Thyroid gland (tissue), 4 donors: ENCODE measurements at regions not wholly inside any gene's neighbourhood (a gene's known extent, or its start where the extent isn't known, plus 50 kb on each side); places are given as distances from the start of the nearest gene placed in this dataset.

Experiments
- DNase-seq, 2 donors: peaks; one replicate each; pipeline ENCODE4 v3.0.0-alpha.2; 2019
- H3K27ac ChIP-seq, 3 donors: fragments of 200-600 bp; sonication (generic); 1 replicate in 2 of 3; 2 replicates in 1 of 3; pipeline ENCODE4 v1.5.1; 2016 to 2019; ENCODE audit warnings: mild to moderate bottlenecking in 1 of 3, moderate library complexity in 1 of 3
- H3K27me3 ChIP-seq: fragments of 200-600 bp; sonication (generic); one replicate; pipeline ENCODE4 v1.5.1; 2019
- H3K36me3 ChIP-seq, 2 donors: fragments of 200-600 bp; sonication (generic); one replicate each; pipeline ENCODE4 v1.5.1; 2016 to 2019
- H3K4me1 ChIP-seq, 2 donors: fragments of 200-600 bp; sonication (generic); one replicate each; pipeline ENCODE4 v1.5.1; 2017 to 2019
- H3K4me3 ChIP-seq, 3 donors: fragments of 200-600 bp; sonication (generic); replicated peaks in 1 of 3; 1 replicate in 2 of 3; 2 replicates in 1 of 3; pipeline ENCODE4 v1.5.1; 2016; ENCODE audit warnings: mild to moderate bottlenecking in 1 of 3
- H3K9me3 ChIP-seq: fragments of 200-600 bp; sonication (generic); one replicate; pipeline ENCODE4 v1.5.1; 2017
- CTCF ChIP-seq, 6 experiments: fragments of 200-600 bp in 3 of 6; fragments of 450-650 bp in 3 of 6; sonication (generic) in 3 of 6; IDR thresholded peaks; one replicate each; pipeline ENCODE4 v1.5.1; 2016 to 2019; ENCODE audit warnings: antibody characterized with exemption in 6 of 6, mild to moderate bottlenecking in 2 of 6, inconsistent platforms in 1 of 6, moderate library complexity in 1 of 6
- POLR2A ChIP-seq, 2 donors: fragments of 450-650 bp; IDR thresholded peaks; one replicate each; pipeline ENCODE4 v1.6.1; 2017; ENCODE audit warnings: antibody characterized with exemption in 2 of 2, mild to moderate bottlenecking in 2 of 2, moderate library complexity in 1 of 2
- WGBS, 2 donors: methylation state at CpG; one replicate each; pipeline ENCODE4 v1.1.5; 2017; 5-methylcytosine and 5-hydroxymethylcytosine counted together
- intact Hi-C: fragments of 100-400 bp; cut with DNase I; formaldehyde crosslinking; loops from one replicate; pipeline ENCODE4 v1.15.1; 2023

GRCh38 chr10:105352281-105352680 is 711.2 kb downstream of the SORCS3 start:
- DNase-seq, result no peak
- WGBS, 2 donors, result 74 to 86% methylated on average over 2 of the region's 2 CpGs
- no peaks in the 10 kb centered on the region for H3K36me3 ChIP-seq
- intact Hi-C loops, result no loop called here
- no peaks in the 10 kb centered on the region for H3K27me3 ChIP-seq
- H3K9me3 ChIP-seq, result no peaks in the 10 kb centered on the region
- no peak overlapping the region for H3K27ac ChIP-seq
- TF ChIP-seq POLR2A (IDR thresholded peaks at IDR 0.05) (no peak), CTCF (IDR thresholded peaks at IDR 0.05) (no peak)
- H3K4me3 ChIP-seq, result no peak overlapping the region
- H3K4me1 ChIP-seq, result no peaks in the 10 kb centered on the region

DNA sequence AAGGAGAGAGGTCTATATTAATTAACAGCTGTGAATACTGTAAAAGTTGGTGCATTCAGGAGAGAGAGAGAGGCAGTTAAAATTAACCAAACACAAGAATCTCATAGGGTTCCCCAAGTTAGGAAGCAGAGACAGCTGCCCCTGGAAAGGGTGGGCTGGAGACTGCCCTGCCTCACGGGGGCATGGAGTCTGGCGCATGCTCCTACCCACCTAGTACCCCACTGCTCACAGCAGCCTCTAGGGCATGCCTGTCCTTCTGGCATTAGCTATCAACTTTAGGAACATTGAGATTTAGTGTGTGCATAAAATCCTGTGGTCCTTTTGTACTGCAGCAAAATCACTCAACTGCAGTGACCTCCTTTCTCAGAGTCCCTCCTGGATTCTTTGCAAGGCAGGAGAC is 710.1 kb downstream of the SORCS3 start:
- Histone ChIP-seq H3K27ac (no peak overlapping the region), H3K36me3 (no peaks in the 10 kb centered on the region), H3K9me3 (no peaks in the 10 kb centered on the region), H3K27me3 (no peaks in the 10 kb centered on the region), H3K4me3 (no peak overlapping the region), H3K4me1 (no peaks in the 10 kb centered on the region)
- TF ChIP-seq POLR2A (IDR thresholded peaks at IDR 0.05) (no peak), CTCF (IDR thresholded peaks at IDR 0.05) (no peak)
- no peak for DNase-seq
- 75 to 91% methylated on average over 2 of the region's 2 CpGs for WGBS, 2 donors
- intact Hi-C loops, result no loop called here

GRCh38 chr10:105347487-105347886 is 706.4 kb downstream of the SORCS3 start:
- no peaks in the 10 kb centered on the region for H3K9me3 ChIP-seq
- TF ChIP-seq CTCF (IDR thresholded peaks at IDR 0.05), result no peak
- no peak for TF ChIP-seq POLR2A (IDR thresholded peaks at IDR 0.05)
- WGBS, 2 donors, result 84 to 88% methylated on average over 2 of the region's 2 CpGs
- H3K4me1 ChIP-seq, result no peaks in the 10 kb centered on the region
- intact Hi-C loops, result no loop called here
- no peaks in the 10 kb centered on the region for H3K27me3 ChIP-seq
- no peak for DNase-seq
- no peak overlapping the region for H3K4me3 ChIP-seq
- no peak overlapping the region for H3K27ac ChIP-seq
- no peaks in the 10 kb centered on the region for H3K36me3 ChIP-seq

DNA sequence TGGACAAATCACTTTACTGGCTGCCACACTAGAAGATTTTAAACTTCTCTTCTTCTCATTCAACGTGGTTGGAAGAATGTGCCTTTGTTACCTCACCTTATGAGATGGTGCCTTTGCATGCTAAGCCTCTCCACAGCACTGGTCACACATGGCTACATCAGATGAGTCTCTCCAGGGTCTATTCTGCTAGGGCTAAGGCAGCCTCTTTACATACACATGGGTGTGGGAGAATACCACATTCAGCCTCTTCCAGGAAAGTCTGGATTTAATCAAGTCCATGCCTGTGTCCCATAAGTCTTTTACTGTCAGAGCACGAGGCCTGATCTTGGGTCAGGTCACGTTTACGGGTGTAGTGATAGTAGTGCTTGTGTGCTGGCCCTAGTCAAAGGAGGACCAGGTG is 701.5 kb downstream of the SORCS3 start:
- no peak for DNase-seq
- Histone ChIP-seq H3K27me3 (no peaks in the 10 kb centered on the region), H3K27ac (no peak overlapping the region), H3K4me1 (no peaks in the 10 kb centered on the region), H3K9me3 (no peaks in the 10 kb centered on the region), H3K36me3 (no peaks in the 10 kb centered on the region), H3K4me3 (no peak overlapping the region)
- TF ChIP-seq POLR2A (IDR thresholded peaks at IDR 0.05) (no peak), CTCF (IDR thresholded peaks at IDR 0.05) (no peak)
- intact Hi-C loops, result no loop called here
- WGBS, 2 donors, result 44 to 57% methylated on average over 4 of the region's 4 CpGs

- WGBS, 2 donors, result 72 to 74% methylated on average over 1 of the region's 1 CpG
Measured at GRCh38 chr10:105339669-105340068, 698.6 kb downstream of the SORCS3 start.

More at GRCh38 chr10:105339669-105340068, 698.6 kb downstream of the SORCS3 start:
- H3K27me3 ChIP-seq, result no peaks in the 10 kb centered on the region
- no peak overlapping the region for H3K4me3 ChIP-seq
- intact Hi-C loops, result no loop called here
- no peaks in the 10 kb centered on the region for H3K36me3 ChIP-seq
- no peak for TF ChIP-seq CTCF (IDR thresholded peaks at IDR 0.05)
- H3K27ac ChIP-seq, result no peak overlapping the region
- H3K4me1 ChIP-seq, result no peaks in the 10 kb centered on the region
- H3K9me3 ChIP-seq, result no peaks in the 10 kb centered on the region
- no peak for DNase-seq
